NCI-H1092 treated with DMSO at 0.1 percent for 48 hours (cell line): ENCODE measurements at regions not wholly inside any gene's neighbourhood (a gene's known extent, or its start where the extent isn't known, plus 50 kb on each side); places are given as distances from the start of the nearest gene placed in this dataset.
"Not testable (repeated sequence)": the region's sequence is repeated elsewhere in the genome, so short reads cannot be mapped to it uniquely, and the experiment has no call there.

ENCODE experiments used
- DNase-seq: peaks from one replicate; lab custom pipeline; 2025; lab: John Stamatoyannopoulos, UW

GRCh38 chr3:11898611-11899325 is 52.1 kb upstream of the TAMM41 start:
- DNase-seq, result no peak

GRCh38 chr3:11899389-11899788 is 52.7 kb upstream of the TAMM41 start:
- DNase-seq, result not testable (repeated sequence)

- no peak for DNase-seq
These were observed 53.1 kb upstream of the TAMM41 start for GRCh38 chr3:11899826-11900225.

GRCh38 chr3:11900824-11901223 is 54.1 kb upstream of the TAMM41 start:
- no peak for DNase-seq

GRCh38 chr3:11901286-11901875 is 54.7 kb upstream of the TAMM41 start:
- no peak for DNase-seq

- DNase-seq, result no peak
These were observed 56.4 kb upstream of the TAMM41 start for GRCh38 chr3:11903047-11903446.

GRCh38 chr3:11903447-11903846 is 56.8 kb upstream of the TAMM41 start:
- DNase-seq, result no peak

- no peak for DNase-seq
These were observed 57.5 kb upstream of the TAMM41 start for GRCh38 chr3:11904157-11904556.

- no peak for DNase-seq
These were observed 59.7 kb upstream of the TAMM41 start for GRCh38 chr3:11906407-11906806.

GRCh38 chr3:11907667-11908660 is 61.3 kb upstream of the TAMM41 start:
- no peak for DNase-seq

GRCh38 chr3:11908981-11909698 is 62.5 kb upstream of the TAMM41 start:
- DNase-seq, result no peak

- no peak for DNase-seq
These were observed 63.0 kb upstream of the TAMM41 start for GRCh38 chr3:11909726-11910125.

GRCh38 chr3:11910216-11910930 is 63.7 kb upstream of the TAMM41 start:
- DNase-seq, result not testable (repeated sequence)

GRCh38 chr3:11910971-11911531 is 64.4 kb upstream of the TAMM41 start:
- no peak for DNase-seq

- DNase-seq, result not testable (repeated sequence)
These were observed 65.2 kb upstream of the TAMM41 start for GRCh38 chr3:11911887-11912286.

- no peak for DNase-seq
These were observed 66.6 kb upstream of the TAMM41 start for GRCh38 chr3:11913316-11913715.

GRCh38 chr3:11914041-11914440 is 67.4 kb upstream of the TAMM41 start:
- DNase-seq, result no peak

GRCh38 chr3:11914651-11915050 is 68.0 kb upstream of the TAMM41 start:
- DNase-seq, result no peak

- DNase-seq, result no peak
These were observed 69.1 kb upstream of the TAMM41 start for GRCh38 chr3:11915621-11916424.

GRCh38 chr3:11916425-11916762 is 69.7 kb upstream of the TAMM41 start:
- not testable (repeated sequence) for DNase-seq
